HS-27A (cell line): ENCODE measurements at regions not wholly inside any gene's neighbourhood (a gene's known extent, or its start where the extent isn't known, plus 50 kb on each side); places are given as distances from the start of the nearest gene placed in this dataset.

ENCODE experiments used
- DNase-seq: peaks from one replicate; pipeline ENCODE4 v3.0.0-alpha.2; 2012; ENCODE audit warnings: low read depth, missing footprints

DNA sequence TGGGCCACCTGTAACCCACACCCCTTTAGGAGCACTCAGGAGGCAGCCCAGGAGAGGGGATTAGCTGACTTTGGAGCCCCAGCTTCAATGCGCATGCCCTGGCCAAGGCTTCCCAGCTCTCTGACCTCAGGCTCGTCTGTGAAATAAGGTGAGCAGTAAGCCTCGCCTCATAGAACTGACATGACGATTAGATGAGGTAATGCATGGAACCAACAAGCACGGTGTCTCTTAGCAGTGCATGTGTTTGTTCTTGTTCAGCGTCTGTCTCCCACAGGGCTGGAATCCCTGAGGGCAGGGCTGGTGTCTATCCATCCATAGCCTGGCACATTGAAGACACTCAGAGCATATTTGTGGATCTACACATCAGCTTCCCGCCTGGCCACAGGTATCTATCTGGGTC is 415.4 kb downstream of the MN1 start:
- DNase-seq = no peak

DNA sequence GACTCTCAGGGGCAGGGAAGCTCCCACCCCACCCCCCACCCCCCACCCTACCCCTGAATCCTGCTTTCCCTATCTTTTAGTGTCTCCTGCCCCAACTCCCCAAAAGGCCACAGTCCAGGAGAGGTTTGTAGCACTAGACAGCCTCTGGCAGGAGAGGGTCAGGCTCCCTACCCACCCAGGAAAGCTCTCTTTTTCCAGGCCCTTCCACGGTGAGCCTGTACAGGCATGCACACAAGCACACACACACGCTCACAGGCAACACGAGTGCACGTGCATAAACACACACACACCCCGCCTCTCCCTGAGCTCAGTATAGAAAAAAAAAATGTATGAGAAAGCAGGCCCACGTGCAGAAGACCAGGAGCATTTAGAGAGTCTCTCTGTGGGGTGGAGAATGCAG is 414.0 kb downstream of the MN1 start:
- DNase-seq = no peak

DNA sequence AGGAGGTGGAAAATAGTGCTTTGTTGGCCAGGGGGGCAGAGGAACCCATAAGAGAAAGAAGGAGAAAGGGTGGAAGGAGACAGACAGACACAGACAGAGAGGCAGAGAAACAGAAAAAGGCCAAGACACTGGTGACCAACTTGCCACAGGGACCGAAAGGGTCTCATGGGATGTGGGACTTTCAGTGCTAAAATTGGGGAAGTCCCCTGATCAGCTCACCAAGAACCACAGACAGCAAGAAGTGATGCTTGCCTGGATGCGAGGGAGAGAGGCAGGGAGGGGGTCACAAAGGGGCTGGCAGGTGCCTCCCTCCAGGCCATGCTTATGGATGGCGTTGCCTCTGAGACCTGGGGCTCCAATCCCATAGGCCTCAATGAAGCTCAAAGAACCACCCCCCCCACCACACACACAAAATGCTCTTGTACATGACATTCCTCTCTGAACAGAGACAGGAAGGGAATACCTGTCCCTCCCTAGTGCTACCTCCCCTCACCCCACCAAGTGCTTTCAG is 413.4 kb downstream of the MN1 start:
- DNase-seq = no peak

DNA sequence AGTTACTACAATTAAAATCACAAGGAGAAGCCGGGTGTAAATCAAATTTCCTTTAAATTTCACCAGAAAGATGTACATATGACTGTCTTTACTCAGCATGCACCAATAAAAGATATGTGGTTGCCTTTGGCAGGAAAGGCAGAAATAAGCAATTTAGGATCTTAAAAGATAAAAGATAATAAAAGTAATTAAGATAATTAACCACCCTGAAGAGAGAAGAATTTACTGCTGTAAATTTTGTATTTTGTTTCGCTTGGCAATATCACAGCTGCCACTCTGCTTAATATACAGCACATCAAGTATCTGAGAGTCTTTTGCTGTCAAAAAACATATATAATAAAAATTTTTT is 411.9 kb downstream of the MN1 start:
- DNase-seq = no peak

DNA sequence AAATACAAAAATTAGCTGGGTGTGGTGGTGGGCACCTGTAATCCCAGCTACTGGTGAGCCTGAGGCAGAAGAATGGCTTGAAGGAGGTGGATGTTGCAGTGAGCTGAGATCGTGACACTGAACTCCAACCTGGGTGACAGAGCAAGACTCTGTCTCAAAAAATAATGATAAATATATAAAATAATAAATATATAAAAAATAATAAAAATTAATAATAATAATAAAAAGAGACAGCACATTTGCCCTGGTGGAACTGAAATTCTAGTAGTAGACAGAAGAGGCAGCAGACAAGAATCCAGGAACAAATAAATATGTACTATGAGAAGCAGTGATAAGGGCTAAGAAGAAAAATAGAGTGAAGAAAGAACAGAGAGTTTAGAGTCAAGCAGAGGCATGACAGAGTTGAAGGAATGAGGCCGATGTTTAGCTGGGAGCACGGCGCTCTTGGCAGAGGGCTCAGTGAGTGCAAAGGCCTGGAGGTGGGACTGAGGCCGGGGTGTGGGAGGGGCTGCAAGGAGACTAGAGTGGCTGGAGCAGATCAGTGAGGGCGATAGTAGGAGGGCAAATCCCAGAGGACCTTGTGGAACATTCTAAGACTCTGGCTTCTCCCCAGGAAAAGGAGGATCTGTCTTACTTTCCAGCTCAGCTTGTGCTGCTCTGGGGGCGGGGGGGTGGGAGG is 410.3 kb downstream of the MN1 start:
- no peak for DNase-seq

DNA sequence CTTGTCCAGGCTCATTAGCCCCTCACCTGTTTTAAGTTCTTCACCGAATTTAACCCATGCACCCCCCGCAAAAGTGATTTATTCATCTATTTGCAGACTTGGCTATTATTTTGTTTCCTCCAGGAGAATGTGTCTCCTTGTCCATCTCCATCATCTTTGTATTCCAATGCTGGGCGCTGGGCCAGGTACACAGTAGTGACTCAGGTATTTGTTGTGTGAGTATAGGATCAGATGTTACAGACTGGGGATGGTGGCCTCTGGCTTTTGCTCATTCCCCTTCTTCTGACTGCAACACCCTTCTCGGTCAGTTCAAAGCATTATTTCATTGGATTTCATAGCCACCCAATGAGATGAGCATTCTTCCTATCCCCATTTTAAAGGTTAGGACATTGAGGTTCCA is 408.2 kb downstream of the MN1 start:
- DNase-seq = no peak

DNA sequence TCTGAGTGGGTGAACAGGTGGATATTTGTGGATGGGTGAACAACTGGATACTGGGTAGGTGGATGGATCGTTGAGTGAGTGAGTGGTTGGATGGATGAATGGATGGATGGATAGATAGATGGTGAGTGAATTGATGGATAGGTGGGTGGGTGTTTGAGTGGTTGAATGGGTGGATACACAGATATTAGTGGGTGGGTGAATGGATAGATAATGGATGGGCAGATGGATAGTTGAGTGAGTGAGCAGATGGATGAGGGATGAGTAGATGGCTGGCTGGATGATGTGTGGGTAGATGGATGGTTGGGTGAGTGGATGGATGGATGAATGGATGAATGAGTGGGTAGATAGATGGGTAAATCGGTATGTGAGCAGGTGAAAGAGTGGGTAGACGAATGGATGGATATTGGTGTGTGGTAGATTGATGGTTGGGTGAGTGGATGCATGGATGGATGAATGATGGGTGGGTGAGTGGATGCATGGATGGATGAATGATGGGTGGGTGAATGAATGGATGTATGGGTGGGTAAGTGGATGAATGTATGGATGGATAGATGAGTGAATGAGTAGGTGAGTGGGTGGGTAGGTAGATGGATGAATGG is 406.7 kb downstream of the MN1 start:
- DNase-seq = no peak

DNA sequence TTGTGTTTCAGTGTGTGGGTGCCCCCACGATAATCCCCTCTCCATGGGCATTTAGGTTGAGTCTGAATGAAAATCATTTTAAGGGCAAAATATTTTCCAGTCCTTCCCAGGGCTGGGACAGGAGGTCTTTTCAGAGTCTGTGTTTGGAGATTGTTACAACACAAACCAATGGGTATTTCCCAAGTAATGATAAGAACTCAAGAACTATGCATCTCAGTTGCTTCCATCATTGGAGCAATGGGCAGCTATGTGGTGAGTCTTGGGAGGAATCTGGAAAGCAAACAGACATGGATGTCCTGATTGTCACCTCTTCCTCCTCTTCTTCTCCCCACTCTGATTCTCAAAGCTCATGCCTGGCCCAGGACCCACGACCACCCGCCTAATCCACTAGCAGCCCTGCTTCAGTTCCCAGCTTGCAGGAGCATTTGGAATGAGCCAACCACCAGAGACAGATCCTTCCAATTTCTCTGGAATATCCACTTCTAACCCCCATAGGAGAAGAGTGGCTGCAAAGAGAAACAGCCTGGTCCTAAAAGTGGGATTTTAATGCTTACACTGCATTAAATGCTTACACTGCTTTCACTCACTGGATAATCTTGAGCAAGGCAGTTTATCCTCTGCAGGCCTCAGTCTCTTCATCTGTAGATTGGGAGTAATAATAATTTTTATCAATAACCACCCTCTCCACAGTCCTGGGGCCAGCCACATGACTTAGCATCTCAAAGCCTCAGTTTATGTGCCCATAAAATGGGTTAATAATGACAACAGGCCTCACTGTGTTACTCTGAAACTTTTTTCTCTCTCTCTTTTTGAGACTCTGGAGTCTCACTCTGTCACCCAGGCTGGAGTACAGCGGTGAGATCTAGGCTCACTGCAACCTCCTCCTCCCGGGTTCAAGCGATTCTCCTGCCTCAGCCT is 404.3 kb downstream of the MN1 start:
- DNase-seq = no peak

DNA sequence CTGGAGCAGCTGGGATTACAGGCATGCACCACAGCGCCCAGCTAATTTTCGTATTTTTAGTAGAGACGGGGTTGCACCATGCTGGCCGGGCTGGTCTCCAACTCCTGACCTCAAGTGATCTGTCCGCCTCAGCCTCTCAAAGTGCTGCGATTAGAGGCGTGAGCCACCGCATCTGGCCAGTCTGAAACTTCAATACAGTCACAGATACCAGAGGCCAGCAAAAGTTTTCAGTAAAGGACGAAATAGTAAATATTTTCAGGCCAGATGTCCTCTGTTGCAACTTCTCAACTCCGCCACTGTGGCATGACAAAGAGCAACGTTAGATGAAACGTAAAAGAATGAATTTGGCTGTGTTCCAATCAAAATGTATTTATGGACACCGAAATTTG is 403.6 kb downstream of the MN1 start:
- DNase-seq = no peak

DNA sequence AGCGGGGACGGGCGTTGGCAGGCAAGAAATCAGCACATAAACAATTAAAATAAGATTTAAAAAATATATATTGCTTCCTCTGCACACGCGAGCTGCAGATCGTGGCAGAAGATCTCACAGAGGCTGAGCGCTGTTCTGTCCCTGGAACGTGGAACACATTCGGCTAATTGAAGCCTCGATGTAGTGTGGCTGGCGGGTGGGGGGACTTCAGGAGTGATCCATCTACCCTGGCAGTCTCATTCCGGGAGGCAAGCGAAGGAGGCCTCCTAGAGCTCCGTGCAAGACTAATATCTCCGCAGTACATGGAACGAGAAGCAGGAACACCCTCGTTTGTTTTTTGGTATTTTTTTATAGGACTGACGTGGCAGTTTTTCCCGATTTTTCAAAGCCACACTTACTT is 402.4 kb downstream of the MN1 start:
- no peak for DNase-seq

DNA sequence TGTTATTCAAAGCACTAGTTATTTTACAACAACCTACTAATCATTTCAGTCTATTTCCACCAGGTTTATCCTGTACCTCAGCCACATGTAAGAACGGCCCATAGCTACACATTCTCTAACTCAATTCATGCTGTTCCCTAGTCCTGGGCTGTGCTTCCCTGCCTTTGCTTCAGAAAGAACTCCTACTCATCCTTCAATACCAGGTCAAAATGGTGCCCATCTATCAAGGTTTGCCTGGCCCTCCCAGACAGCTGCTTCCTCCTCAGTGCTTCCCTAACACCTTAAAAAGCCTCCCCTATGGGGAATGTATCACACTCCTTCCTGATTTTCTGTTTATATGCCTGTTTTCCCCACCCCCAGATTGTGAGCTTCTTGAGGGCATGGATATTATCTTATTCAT is 400.7 kb downstream of the MN1 start:
- no peak for DNase-seq

DNA sequence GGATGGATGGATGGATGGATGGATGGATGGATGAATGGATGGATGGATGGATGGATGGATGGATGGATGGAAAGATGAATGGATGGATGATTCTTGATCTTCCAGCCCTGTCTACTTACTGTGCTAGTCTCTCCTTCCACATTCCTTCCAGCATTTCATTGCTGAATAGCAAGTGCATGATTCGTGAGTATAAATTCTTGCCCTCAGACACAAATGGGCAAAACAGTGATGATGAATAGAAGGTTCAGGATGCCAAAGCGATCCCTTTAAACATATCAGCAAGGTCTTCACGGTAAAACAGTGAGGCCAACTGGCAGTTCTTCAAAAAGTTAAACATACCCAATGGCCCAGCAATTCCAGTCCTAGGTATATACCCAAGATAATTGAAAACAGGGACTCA is 400.2 kb downstream of the MN1 start:
- DNase-seq = no peak

DNA sequence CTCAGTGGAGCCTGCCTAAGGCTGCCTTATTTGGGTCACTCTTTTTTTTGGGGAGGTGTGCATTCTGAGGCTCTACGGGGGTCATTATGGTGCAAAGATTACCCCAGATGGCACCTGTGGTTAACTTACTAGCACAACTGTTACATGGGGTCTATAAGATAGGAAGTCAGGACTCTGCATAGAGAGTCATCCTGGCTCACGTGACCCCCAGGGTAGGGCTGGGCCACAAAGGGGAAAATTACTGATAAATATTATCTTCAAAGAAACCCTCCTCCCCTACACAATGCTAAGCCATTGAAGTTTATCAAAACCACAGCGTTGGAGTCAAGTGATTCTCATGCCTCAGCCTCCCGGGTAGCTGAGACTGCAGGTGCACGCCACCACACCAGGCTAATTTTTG is 397.1 kb downstream of the MN1 start:
- DNase-seq = no peak

DNA sequence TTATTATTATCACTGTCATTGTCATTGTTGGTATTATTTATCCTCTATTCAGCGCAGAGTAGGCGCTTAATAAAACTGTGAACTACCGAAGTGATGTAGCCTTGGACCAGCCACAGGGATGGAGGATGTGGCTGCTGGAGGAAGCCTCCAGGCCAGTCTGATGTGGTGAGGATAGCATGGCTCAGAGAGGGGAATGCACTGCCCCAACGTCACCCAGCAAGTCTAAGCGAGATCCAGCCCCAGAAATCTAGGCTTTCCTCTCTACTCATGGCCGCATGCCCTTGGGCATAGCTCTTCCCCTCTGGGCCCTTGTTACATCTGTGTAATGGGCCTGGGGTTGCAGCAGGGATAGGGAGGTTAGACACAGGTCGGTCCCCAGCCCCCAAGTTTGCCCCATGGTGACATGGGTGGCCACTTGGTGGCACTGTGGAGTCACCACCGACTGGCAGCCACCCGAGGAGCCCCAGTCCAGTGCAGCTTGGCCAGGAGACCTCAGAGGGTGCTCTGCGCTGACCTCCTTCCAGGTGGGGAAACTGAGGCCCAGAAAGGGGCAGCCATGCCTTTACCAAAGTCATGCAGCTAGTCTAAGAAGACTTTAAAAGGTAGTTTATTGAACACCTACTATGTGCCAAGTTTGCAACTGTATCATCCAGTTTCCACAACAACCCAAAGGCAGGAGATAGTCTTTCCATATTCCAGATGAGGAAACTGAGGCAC is 395.7 kb downstream of the MN1 start:
- no peak for DNase-seq

DNA sequence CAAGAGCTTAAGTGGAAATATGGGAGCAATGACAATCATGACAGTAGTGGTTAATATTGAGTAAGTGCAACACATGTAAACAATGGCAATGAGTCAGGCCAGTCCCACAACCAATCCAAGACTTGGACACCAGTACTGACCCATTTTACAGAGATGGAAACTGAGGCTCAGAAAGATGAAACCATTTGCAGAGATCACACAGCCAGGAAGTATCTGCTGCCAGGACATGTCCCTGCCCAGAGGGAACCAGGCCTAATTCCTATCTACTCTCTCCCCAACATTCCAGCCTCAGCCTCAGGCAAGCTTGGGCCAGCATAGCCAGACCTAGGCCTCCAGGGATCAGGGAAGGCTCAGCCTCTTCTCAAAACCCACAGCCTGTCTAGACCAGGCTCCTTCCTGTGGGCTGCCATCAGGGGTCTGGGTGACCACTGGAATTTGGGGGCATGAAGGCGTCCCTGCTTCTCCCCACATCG is 395.1 kb downstream of the MN1 start:
- DNase-seq = no peak

DNA sequence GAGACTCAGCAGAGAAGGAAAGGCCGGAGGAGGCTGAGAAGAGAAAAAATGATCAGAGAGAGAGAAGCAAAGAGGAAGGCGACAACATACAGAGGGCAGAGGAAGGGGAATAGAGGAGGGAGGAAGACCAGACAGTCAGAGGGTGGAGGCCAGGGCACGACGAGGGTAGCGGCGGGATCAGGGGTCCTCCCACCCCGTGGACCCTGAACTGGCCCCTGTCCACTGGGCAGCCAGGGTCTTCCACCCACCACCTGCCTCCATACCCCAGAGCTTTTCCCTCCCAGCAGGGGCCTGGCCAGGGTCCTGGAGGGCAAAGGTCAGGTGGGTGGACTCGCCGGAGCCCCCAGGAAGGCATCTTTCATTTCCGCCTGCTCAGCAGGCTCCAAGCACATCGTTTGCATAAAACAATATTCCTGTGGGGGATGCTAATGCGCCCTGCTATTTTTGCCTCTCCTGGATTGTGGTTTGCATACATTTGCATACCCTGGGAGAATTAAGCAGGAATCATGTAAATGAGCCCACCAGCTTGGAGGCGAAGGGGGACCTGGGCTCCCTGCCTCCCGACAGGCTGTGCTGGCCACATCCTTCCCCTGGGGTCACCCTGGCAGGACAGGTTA is 394.1 kb downstream of the MN1 start:
- DNase-seq = no peak

DNA sequence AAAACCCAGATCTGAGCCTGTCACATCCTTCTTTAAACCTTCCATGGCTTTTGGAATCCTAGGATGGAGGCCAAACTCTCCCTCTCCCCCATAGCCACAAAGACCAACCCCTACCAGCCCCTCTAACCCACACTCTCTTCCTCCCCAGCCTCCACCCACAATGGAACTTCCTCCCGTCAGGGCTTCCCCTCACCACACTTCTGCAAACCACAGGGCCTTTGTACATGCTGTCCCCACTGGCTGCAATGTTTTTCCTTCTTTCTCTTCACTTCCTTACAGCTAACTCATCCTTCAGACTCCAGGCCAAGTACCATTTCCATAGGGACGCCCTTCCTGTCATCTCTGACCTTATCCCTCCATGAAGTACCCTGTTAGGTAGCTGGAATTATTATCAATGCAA is 393.5 kb downstream of the MN1 start:
- DNase-seq = no peak

DNA sequence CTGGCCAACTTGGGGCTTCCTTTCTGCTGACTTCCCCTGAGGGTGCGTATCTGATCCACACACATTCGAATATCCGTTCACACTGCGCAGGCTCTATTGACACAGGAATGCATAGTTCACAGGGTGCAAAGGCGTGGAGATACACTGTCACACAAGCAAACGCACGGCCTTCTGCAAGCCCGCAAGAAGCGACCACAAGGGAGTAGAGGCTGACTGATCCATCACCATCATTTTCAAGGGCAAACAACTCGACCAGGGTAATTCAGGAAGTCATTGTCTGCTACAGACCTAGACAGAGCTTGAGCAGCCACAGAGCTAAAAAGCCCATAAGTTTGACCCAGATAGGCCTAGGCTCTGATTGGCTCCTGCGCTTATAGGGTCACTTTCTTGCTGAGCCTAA is 392.3 kb downstream of the MN1 start:
- no peak for DNase-seq

DNA sequence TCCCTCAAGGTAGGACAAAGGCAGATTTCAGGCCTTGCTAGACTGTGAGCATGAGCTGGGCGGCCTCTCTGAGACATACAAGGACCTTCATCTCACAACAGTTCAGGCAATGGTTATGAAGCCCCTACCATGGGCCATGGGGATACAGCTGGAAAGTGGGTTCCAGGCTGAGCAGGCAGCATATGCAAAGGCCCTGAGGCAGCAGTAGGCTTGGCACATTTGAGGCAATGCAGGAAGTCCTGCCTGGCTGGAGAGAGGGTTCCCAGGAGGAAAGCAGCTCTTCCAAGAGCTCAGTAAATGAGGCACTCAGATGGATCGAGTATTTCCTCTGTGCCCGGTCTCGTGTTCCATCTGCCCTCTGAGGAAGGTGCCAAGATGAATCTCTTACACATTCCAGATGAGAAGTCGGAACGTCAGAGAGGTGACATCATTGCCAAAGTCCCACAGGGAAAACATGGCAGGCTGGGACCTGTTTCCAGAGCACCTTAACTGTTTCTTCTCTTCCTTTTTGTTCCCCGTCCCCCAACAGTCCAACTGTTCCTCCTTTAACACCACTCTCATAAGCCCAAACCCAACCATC is 388.6 kb downstream of the MN1 start:
- DNase-seq = no peak

DNA sequence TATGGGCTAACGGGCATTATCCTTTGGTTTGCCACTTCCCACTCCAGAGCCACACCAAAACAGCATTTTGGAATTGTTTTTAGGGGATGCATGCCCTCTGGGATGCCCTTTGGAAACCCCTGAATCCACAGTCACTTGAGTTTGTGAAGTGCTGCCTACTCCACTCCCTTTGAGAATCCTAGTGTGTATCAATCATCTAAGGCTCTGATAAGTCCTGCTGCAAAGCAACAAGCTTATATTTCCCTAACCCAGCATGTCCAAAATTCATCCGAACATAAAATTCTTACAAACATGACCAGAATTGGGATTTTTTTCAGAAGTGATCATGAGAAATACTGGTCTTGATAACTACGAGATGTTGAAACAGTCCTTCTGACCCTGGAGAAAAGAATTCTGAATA is 387.9 kb downstream of the MN1 start:
- no peak for DNase-seq
